Loucy (cell line): ENCODE measurements at regions not wholly inside any gene's neighbourhood (a gene's known extent, or its start where the extent isn't known, plus 50 kb on each side); places are given as distances from the start of the nearest gene placed in this dataset.

ENCODE experiments used
- CTCF ChIP-seq: fragments of 200-600 bp; sonication (generic); conservative IDR thresholded peaks from 2 replicates; pipeline ENCODE4 v1.5.1; 2014; ENCODE audit warnings: mild to moderate bottlenecking, antibody characterized with exemption, low read length
- EZH2phosphoT487 ChIP-seq: fragments of 200-600 bp; IDR thresholded peaks from 2 replicates; pipeline ENCODE4 v1.6.1; 2018; ENCODE audit warnings: antibody characterized with exemption, mild to moderate bottlenecking, moderate library complexity, borderline replicate concordance

DNA sequence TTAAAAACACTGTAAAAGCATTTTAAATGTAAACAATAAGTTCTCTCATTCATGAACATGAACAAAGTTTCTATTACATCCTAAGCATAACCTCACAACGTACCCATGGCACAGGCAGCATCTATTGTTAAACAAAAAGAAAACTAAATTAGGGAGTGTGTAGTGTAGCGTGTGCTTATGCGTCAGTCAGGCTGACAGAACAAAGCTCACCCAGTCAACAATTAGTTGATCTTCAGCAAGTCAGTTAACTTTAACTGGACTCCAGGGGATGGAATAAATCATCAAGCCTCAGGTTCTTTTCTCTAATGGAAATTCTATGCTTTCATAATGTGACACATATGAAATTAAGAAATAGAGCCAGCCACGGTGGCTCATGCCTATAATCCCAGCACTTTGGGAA is 91.6 kb upstream of the ODAD2 start:
- TF ChIP-seq CTCF (no peak), EZH2phosphoT487 (no peak)
